IPS-NIHi7 (cell line): ENCODE measurements at regions not wholly inside any gene's neighbourhood (a gene's known extent, or its start where the extent isn't known, plus 50 kb on each side); places are given as distances from the start of the nearest gene placed in this dataset.

Experiments
- DNase-seq: peaks from one replicate; pipeline ENCODE4 v3.0.0; 2012; ENCODE audit warnings: mixed read lengths; ENCODE audit errors: extremely low spot score

GRCh38 chr13:97110936-97111335 lies 111.2 kb upstream of the MBNL2 start:
- no peak for DNase-seq

GRCh38 chr13:97111756-97112155 lies 110.4 kb upstream of the MBNL2 start:
- DNase-seq: no peak

GRCh38 chr13:97112446-97113152 lies 109.5 kb upstream of the MBNL2 start:
- no peak for DNase-seq

- DNase-seq: no peak
Measured at GRCh38 chr13:97113231-97114001, 108.7 kb upstream of the MBNL2 start.

- no peak for DNase-seq
Measured at GRCh38 chr13:97114651-97115050, 107.5 kb upstream of the MBNL2 start.

- peak; percentile 35 for DNase-seq
Measured at GRCh38 chr13:97116754-97117153, 105.4 kb upstream of the MBNL2 start.

GRCh38 chr13:97117388-97117910 lies 104.7 kb upstream of the MBNL2 start:
- no peak for DNase-seq

GRCh38 chr13:97119943-97120342 lies 102.2 kb upstream of the MBNL2 start:
- DNase-seq: no peak

GRCh38 chr13:97120346-97120745 lies 101.8 kb upstream of the MBNL2 start:
- no peak for DNase-seq

GRCh38 chr13:97120976-97121375 lies 101.2 kb upstream of the MBNL2 start:
- no peak for DNase-seq

- DNase-seq: no peak
Measured at GRCh38 chr13:97121894-97122293, 100.2 kb upstream of the MBNL2 start.

GRCh38 chr13:97122381-97122996 lies 99.6 kb upstream of the MBNL2 start:
- DNase-seq: no peak

GRCh38 chr13:97124206-97124605 lies 97.9 kb upstream of the MBNL2 start:
- no peak for DNase-seq

- peak; percentile 29 for DNase-seq
Measured at GRCh38 chr13:97124915-97125809, 97.0 kb upstream of the MBNL2 start.

- no peak for DNase-seq
Measured at GRCh38 chr13:97125810-97126738, 96.1 kb upstream of the MBNL2 start.

- peak; percentile 31 for DNase-seq
Measured at GRCh38 chr13:97127842-97128241, 94.3 kb upstream of the MBNL2 start.

GRCh38 chr13:97130190-97130589 lies 91.9 kb upstream of the MBNL2 start:
- DNase-seq: no peak

GRCh38 chr13:97131447-97131846 lies 90.7 kb upstream of the MBNL2 start:
- no peak for DNase-seq

- DNase-seq: no peak
Measured at GRCh38 chr13:97133554-97133953, 88.6 kb upstream of the MBNL2 start.

- no peak for DNase-seq
Measured at GRCh38 chr13:97133955-97134354, 88.2 kb upstream of the MBNL2 start.
